ENCODE measurements at regions not wholly inside any gene's neighbourhood (a gene's known extent, or its start where the extent isn't known, plus 50 kb on each side); places are given as distances from the start of the nearest gene placed in this dataset.
"Not testable (repeated sequence)": the region's sequence is repeated elsewhere in the genome, so short reads cannot be mapped to it uniquely, and the experiment has no call there.

DNA sequence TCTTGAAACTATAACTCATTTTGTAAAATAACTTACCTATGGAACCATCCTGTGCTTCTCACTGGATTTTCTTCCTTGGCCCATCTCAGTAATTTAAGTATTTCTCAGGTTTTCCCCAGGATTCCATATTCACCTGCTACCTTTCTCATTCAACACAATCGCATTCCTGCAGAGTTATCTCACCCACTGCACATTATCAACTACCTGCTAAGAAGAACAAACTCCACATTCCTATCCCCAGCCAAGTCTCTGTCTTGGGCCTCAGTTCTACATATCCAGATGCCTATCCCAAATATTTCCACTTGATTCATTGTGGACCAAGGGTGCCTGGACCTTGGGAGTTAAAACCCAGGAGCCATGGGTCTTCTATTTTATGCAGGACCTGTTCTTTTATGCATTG, 60.2 kb upstream of the KCNQ5 start:
- no peak overlapping the region for H3K27ac ChIP-seq
- H3K4me3 ChIP-seq, result no peak overlapping the region
- ATAC-seq (no peak), DNase-seq (no peak)
- no peaks in the 10 kb centered on the region for H3K4me1 ChIP-seq
- H3K36me3 ChIP-seq, result no peaks in the 10 kb centered on the region
- intact Hi-C loops (cut with DNase I), result no loop called here
- no peaks in the 10 kb centered on the region for H3K27me3 ChIP-seq
- H3K9me3 ChIP-seq, result no peaks in the 10 kb centered on the region
- TF ChIP-seq, protein P1, sequence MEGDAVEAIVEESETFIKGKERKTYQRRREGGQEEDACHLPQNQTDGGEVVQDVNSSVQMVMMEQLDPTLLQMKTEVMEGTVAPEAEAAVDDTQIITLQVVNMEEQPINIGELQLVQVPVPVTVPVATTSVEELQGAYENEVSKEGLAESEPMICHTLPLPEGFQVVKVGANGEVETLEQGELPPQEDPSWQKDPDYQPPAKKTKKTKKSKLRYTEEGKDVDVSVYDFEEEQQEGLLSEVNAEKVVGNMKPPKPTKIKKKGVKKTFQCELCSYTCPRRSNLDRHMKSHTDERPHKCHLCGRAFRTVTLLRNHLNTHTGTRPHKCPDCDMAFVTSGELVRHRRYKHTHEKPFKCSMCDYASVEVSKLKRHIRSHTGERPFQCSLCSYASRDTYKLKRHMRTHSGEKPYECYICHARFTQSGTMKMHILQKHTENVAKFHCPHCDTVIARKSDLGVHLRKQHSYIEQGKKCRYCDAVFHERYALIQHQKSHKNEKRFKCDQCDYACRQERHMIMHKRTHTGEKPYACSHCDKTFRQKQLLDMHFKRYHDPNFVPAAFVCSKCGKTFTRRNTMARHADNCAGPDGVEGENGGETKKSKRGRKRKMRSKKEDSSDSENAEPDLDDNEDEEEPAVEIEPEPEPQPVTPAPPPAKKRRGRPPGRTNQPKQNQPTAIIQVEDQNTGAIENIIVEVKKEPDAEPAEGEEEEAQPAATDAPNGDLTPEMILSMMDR (IDR thresholded peaks at IDR 0.05), result no peak

DNA sequence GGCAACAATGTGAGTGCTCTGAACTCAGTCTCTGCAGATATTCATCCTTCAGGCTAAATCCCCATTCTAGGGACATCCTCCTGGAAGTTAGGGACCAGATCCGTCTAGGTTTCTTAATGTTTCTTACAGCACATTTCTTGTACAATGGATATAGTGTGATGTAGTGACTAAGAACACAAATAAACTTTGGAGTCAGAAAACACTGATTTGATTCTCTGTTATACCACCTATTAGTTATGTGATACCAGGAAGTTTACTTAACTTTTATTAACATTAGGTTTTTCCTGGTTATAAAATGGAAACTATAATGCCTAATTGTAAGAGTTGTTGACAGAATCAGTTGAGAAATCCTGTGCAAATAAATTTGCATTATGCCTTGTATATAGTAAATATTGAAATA, 57.6 kb upstream of the KCNQ5 start:
- intact Hi-C loops (cut with DNase I), result no loop called here
- H3K36me3 ChIP-seq, result no peaks in the 10 kb centered on the region

DNA sequence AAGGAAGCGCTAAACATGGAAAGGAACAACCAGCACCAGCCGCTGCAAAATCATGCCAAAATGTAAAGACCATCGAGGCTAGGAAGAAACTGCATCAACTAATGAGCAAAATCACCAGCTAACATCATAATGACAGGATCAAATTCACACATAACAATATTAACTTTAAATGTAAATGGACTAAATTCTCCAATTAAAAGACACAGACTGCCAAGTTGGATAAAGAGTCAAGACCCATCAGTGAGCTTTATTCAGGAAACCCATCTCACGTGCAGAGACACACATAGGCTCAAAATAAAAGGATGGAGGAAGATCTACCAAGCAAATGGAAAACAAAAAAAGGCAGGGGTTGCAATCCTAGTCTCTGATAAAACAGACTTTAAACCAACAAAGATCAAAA, 49.9 kb upstream of the KCNQ5 start:
- DNase-seq; intact Hi-C loops (cut with DNase I); H3K4me3 ChIP-seq; H3K4me1 ChIP-seq; H3K27me3 ChIP-seq; H3K9me3 ChIP-seq; ATAC-seq; H3K36me3 ChIP-seq; H3K27ac ChIP-seq: not testable (repeated sequence)

More for the DNA sequence above, 57.6 kb upstream of the KCNQ5 start:
- Histone ChIP-seq H3K4me3 (no peak overlapping the region), H3K27ac (no peak overlapping the region), H3K9me3 (no peaks in the 10 kb centered on the region), H3K4me1 (no peaks in the 10 kb centered on the region), H3K27me3 (no peaks in the 10 kb centered on the region)
- TF ChIP-seq, protein P1 (IDR thresholded peaks at IDR 0.05), result no peak
- DNase-seq, result no peak
- ATAC-seq, result no peak
